ENCODE measurements at regions not wholly inside any gene's neighbourhood (a gene's known extent, or its start where the extent isn't known, plus 50 kb on each side); places are given as distances from the start of the nearest gene placed in this dataset.

DNA sequence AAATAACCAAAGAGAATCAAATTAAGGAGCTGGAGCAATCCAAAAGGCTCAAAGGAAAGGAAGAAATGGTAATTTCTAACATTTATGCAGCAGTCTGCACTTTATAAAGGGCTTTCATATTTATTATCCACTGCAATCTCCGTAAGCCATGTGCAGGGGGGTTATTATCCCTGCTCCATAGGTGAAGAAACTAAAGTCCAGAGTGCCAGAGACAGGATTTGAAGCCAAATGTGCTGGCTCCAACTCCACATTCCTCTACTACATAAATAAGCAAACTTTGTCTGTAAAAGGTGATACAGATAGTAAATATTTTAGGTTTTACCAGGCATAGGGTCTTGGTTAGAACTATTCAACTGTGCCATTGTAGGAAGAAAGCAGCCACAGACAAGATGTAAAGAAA, 221.4 kb downstream of the MINAR1 start:
- H3K27ac ChIP-seq, result no peak overlapping the region
- DNase-seq (no peak), ATAC-seq (no peak)
- TF ChIP-seq, protein P1, sequence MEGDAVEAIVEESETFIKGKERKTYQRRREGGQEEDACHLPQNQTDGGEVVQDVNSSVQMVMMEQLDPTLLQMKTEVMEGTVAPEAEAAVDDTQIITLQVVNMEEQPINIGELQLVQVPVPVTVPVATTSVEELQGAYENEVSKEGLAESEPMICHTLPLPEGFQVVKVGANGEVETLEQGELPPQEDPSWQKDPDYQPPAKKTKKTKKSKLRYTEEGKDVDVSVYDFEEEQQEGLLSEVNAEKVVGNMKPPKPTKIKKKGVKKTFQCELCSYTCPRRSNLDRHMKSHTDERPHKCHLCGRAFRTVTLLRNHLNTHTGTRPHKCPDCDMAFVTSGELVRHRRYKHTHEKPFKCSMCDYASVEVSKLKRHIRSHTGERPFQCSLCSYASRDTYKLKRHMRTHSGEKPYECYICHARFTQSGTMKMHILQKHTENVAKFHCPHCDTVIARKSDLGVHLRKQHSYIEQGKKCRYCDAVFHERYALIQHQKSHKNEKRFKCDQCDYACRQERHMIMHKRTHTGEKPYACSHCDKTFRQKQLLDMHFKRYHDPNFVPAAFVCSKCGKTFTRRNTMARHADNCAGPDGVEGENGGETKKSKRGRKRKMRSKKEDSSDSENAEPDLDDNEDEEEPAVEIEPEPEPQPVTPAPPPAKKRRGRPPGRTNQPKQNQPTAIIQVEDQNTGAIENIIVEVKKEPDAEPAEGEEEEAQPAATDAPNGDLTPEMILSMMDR (IDR thresholded peaks at IDR 0.05 in 4 of 5, conservative IDR thresholded peaks at IDR 0.05 in 1 of 5), result no peak
- TF ChIP-seq POLR2A (IDR thresholded peaks at IDR 0.05), result no peak
- no peaks in the 10 kb centered on the region for H3K36me3 ChIP-seq
- peaks cover 0 to 6% (median 0%) of the 10 kb centered on the region in 3 donors for H3K27me3 ChIP-seq
- in situ Hi-C loops (cut with MboI; ENCODE audit: low sequenced_read_pairs in 4 of 4) (no loop called here), intact Hi-C loops (cut with DNase I; ENCODE audit: low total_unique reads) (no loop called here)
- H3K9me3 ChIP-seq, result no peaks in the 10 kb centered on the region
- no peaks in the 10 kb centered on the region for H3K4me1 ChIP-seq
- no peak overlapping the region for H3K4me3 ChIP-seq

DNA sequence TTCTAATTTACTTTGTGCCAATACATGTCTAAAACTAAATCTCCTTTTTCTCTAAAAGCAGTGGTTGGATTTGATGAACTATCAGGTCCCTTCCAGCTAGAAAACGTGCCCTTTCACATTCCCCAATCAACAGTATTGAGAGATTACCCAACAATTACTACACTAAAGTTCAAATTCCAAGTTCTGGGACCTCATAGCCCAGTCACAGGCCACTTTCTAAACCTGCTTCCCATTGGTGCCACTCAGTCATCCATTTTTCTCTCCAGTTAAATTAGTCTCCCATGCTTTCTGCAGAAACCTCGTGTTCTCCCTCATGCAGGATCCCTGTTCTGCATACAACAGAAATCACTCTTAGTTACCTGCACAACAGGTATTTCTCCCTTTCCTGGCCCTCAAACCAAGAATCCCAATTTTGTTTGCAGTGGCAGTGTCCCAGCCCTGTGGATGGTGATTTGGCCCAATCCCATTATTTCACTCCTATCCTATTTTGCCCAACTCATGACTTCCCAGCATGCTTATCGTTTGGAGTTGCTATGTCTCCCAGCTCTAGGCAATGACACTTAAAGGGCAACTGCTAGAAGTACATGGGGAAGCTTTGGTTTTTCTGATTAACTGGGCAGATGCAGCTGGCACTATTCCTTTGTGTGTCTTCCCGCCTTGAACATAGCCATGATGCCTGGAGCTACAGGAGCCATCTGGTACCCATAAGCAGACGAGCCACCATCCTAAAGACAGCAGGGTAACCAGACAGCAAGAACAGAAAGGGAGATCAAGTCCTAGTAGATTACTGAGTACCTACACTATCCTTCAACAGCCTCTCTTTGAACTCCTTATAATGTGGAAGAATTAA, 224.2 kb downstream of the MINAR1 start:
- Histone ChIP-seq H3K9me3 (no peaks in the 10 kb centered on the region), H3K27me3 (peaks cover 0 to 6% (median 0%) of the 10 kb centered on the region in 3 donors), H3K36me3 (no peaks in the 10 kb centered on the region), H3K4me3 (no peak overlapping the region), H3K27ac (no peak overlapping the region), H3K4me1 (no peaks in the 10 kb centered on the region)
- in situ Hi-C loops (cut with MboI; ENCODE audit: low sequenced_read_pairs in 4 of 4), result no loop called here
- ATAC-seq (no peak), DNase-seq (no peak)
- intact Hi-C loops (cut with DNase I; ENCODE audit: low total_unique reads), result no loop called here
- no peak for TF ChIP-seq POLR2A (IDR thresholded peaks at IDR 0.05)
- TF ChIP-seq, protein P1 (IDR thresholded peaks at IDR 0.05 in 4 of 5, conservative IDR thresholded peaks at IDR 0.05 in 1 of 5), result no peak

DNA sequence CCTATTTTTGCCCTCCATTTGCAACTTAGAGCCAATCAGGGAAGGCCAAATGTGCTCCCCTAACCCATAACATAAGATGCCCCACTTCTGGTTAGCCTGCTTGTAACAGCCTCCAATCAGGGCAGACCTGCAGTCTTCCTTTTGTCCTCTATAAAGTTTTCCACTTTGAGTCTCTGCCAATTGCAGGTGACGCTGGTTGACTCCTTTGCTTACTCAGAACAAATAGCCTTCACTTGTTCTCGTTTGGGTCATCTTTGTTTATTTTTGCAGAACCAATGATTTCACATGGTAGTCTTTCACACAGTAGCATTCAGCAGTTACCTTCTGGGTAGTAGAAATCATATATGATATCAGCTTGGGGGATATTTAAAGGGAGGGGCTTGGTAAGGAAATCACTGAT, 225.6 kb downstream of the MINAR1 start:
- TF ChIP-seq POLR2A (IDR thresholded peaks at IDR 0.05), result no peak
- TF ChIP-seq, protein P1 (IDR thresholded peaks at IDR 0.05 in 4 of 5, conservative IDR thresholded peaks at IDR 0.05 in 1 of 5), result no peak

DNA sequence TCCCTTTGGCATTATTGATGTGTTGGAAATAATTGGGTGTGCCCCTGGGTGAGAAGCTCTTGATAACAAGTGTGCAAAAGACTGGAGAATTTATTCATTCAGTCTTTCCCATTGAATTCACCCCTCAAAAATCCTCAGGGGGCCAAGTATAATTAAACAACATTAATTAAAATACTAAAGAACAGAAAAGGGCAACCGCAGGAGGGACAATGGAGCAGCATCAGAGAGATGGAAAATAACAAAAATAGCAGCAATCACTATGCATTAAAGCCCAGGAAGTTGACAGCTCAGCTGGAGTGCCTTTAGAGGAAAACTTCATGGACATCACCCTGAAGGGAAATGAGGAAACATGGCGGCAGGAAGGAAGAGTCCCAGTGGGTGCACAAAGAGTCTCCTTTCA, 227.6 kb downstream of the MINAR1 start:
- Histone ChIP-seq H3K27me3 (peaks cover 0 to 6% (median 0%) of the 10 kb centered on the region in 3 donors), H3K4me1 (no peaks in the 10 kb centered on the region), H3K36me3 (no peaks in the 10 kb centered on the region), H3K4me3 (no peak overlapping the region), H3K27ac (no peak overlapping the region), H3K9me3 (no peaks in the 10 kb centered on the region)
- intact Hi-C loops (cut with DNase I; ENCODE audit: low total_unique reads), result no loop called here
- ATAC-seq (no peak), DNase-seq (no peak)
- in situ Hi-C loops (cut with MboI; ENCODE audit: low sequenced_read_pairs in 4 of 4), result no loop called here
- TF ChIP-seq POLR2A (IDR thresholded peaks at IDR 0.05), result no peak

More for the DNA sequence above, 225.6 kb downstream of the MINAR1 start:
- Histone ChIP-seq H3K27me3 (peaks cover 0 to 6% (median 0%) of the 10 kb centered on the region in 3 donors), H3K9me3 (no peaks in the 10 kb centered on the region), H3K27ac (no peak overlapping the region), H3K36me3 (no peaks in the 10 kb centered on the region), H3K4me1 (no peaks in the 10 kb centered on the region), H3K4me3 (no peak overlapping the region)
- intact Hi-C loops (cut with DNase I; ENCODE audit: low total_unique reads) (no loop called here), in situ Hi-C loops (cut with MboI; ENCODE audit: low sequenced_read_pairs in 4 of 4) (no loop called here)
- ATAC-seq, result no peak
- DNase-seq, result no peak

DNA sequence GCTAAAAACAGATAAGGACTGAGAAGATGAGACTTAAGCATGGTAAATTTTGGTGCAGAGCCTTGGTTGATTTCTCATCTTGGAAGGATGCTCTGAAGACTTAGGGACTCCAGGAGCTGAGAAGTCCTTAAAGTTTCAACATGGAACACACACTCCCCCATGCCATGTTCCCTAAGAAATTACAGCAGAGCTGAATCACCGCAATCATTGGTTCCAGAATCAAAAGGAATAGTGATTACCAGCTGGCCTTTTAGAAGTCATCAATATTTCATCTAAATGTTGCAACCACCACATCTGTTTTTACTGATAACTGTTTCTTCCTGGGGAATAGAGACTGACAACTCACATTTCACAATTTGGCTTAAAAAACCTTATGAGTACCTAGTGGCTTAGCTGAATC, 229.3 kb downstream of the MINAR1 start:
- Histone ChIP-seq H3K27ac (no peak overlapping the region), H3K36me3 (no peaks in the 10 kb centered on the region), H3K4me3 (no peak overlapping the region), H3K27me3 (peaks cover 0 to 6% (median 0%) of the 10 kb centered on the region in 3 donors), H3K9me3 (no peaks in the 10 kb centered on the region), H3K4me1 (no peaks in the 10 kb centered on the region)
- intact Hi-C loops (cut with DNase I; ENCODE audit: low total_unique reads), result no loop called here
- ATAC-seq (no peak), DNase-seq (no peak)
- in situ Hi-C loops (cut with MboI; ENCODE audit: low sequenced_read_pairs in 4 of 4), result no loop called here
- TF ChIP-seq, protein P1 (IDR thresholded peaks at IDR 0.05 in 4 of 5, conservative IDR thresholded peaks at IDR 0.05 in 1 of 5), result no peak
- no peak for TF ChIP-seq POLR2A (IDR thresholded peaks at IDR 0.05)
